ENCODE measurements at regions not wholly inside any gene's neighbourhood (a gene's known extent, or its start where the extent isn't known, plus 50 kb on each side); places are given as distances from the start of the nearest gene placed in this dataset.

DNA sequence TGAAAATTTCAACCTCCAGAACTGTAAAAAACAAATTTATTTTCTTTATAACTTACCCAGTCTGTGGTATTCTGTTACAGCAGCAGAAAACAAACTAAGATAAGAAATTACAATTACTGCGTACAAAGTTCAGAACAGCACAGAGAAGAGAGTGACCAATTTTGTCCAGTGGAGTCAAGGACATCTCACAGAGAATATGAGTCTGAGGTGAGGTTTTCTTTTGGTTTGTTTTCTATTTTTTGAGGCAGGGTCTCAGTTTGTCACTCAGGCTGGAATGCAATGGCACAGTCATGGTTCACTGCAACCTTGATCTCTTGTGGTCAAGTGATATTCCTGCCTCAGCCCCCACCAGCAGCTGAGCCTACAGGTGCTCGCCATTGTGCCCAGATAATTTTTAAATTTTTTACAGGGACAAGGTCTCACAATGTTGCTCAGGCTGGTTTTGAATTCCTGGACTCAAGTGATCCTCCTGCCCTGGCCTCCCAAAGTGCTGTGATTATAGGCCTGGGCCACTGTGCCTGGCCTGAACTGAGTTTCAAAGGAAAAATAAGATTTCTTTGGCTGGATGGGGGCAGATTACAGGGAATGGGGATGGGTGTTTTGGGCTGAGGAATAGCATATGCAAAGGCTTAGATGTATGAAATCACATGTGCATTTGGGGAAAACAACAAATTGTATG is 201.1 kb upstream of the USP24 start:
- TF ChIP-seq, protein P1, sequence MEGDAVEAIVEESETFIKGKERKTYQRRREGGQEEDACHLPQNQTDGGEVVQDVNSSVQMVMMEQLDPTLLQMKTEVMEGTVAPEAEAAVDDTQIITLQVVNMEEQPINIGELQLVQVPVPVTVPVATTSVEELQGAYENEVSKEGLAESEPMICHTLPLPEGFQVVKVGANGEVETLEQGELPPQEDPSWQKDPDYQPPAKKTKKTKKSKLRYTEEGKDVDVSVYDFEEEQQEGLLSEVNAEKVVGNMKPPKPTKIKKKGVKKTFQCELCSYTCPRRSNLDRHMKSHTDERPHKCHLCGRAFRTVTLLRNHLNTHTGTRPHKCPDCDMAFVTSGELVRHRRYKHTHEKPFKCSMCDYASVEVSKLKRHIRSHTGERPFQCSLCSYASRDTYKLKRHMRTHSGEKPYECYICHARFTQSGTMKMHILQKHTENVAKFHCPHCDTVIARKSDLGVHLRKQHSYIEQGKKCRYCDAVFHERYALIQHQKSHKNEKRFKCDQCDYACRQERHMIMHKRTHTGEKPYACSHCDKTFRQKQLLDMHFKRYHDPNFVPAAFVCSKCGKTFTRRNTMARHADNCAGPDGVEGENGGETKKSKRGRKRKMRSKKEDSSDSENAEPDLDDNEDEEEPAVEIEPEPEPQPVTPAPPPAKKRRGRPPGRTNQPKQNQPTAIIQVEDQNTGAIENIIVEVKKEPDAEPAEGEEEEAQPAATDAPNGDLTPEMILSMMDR (IDR thresholded peaks at IDR 0.05) = no peak
- TF ChIP-seq POLR2A (IDR thresholded peaks at IDR 0.05) = no peak
